D341Med (cell line): ENCODE measurements at regions not wholly inside any gene's neighbourhood (a gene's known extent, or its start where the extent isn't known, plus 50 kb on each side); places are given as distances from the start of the nearest gene placed in this dataset.
"Not testable (repeated sequence)": the region's sequence is repeated elsewhere in the genome, so short reads cannot be mapped to it uniquely, and the experiment has no call there.

Source experiments
- DNase-seq: peaks from one replicate; pipeline ENCODE4 v3.0.0; 2012; ENCODE audit warnings: low spot score

DNA sequence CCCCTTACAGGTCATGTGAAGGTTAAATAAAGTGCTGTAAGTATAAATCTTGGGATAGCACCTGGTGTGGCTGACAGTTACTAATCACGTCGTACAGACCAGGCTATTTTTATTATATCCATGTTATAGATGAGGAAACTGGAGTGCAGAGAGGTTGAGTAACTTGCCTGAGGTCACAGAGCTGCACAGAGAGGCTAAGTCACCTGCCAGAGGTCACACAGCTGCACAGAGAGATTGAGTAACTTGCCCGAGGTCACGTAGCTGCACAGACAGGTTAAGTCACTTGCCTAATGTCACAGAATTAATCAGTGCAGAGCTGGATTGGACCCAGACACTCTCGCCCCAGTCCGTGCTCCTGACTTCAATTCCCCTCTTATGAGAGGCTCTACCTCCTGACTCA, 171.5 kb downstream of the NUP210 start:
- DNase-seq: no peak

DNA sequence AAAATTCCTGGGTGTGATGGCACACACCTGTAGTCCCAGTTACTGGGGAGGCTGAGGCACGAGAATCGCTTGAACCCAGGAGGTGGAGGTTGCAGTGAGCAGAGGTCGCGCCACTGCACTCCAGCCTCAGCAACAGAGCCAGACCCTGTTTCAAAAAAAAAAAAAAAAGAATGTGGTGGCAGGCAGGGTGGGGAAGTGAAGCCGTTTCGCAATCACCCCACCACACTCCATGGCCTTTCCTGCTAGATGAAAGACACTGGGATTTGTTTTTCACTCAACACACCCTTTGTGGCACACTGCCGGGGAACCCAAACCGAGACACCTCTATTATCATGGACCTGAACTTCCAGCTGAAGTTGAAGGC, 172.4 kb upstream of the IQSEC1 start:
- DNase-seq: no peak

DNA sequence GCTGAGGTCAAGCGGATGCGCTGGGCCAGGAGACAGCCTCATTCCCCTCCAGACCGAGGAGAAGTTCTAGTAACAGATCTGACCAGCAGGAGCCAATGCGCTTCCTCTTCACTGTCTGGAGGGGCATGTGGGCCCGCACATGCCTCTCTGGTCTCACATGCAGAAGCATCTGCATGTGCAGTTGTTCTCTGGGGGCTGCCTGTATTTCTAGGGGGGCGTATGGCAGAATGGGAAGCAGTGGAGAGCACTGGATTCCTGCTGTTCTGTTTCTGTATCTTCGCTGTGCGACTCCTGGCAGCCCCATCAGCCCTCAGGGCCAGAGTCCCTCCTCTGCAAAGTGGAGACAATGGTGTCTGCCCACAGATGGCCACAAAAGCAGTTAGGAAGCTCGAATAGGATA, 170.4 kb upstream of the IQSEC1 start:
- DNase-seq: no peak

DNA sequence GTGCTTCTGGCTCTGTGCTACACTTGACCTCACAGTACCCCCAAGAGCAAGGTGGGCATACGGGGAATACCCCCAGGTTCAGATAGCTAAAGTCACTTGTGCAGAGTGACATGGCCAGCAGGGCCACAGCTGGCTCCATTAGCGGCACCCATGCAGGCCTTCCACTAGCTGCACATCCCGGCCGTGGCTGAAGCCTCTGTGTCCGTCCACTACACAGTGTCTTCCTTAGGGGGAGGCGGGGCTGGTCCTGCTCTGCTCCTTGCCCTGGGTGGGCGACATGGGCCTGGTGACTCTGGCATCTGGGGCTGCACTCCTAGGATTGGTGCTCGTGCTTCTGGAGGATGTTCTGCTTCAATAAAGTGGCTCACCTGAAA, 169.1 kb upstream of the IQSEC1 start:
- DNase-seq: no peak

DNA sequence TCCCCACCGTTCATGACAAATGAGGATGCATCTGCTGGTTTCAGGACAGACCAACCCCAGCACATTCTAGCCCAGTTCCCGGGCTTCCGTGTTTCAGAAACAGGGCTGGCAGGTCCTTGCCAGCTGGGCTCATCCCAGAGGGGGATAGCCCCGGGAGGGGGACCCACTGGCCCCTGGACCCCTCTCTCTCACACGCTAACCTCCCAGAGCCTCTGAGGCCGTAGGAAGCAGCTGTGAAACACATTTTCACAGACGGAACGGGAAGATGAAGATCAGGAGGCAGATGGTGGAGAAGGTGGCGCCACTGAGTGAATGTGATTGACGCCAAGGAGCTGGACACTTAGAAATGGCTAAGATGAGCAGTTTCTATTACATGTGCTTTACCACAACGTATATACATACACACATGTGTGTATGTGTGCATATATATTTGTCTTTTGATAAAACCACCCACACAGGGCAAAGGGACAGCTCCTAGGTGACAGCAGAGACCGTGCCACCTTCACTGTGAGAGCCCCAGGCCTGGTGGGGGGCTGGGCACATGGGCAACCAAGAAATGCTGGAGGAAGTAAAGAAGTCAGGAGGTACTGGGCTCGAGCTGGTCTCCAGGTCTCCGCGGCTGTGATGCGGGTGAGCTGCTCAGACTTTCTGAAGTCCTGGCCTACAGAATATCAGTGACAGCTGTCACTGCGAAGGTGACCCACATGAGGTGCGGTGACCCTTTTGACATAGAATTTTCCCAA, 168.6 kb upstream of the IQSEC1 start:
- no peak for DNase-seq

DNA sequence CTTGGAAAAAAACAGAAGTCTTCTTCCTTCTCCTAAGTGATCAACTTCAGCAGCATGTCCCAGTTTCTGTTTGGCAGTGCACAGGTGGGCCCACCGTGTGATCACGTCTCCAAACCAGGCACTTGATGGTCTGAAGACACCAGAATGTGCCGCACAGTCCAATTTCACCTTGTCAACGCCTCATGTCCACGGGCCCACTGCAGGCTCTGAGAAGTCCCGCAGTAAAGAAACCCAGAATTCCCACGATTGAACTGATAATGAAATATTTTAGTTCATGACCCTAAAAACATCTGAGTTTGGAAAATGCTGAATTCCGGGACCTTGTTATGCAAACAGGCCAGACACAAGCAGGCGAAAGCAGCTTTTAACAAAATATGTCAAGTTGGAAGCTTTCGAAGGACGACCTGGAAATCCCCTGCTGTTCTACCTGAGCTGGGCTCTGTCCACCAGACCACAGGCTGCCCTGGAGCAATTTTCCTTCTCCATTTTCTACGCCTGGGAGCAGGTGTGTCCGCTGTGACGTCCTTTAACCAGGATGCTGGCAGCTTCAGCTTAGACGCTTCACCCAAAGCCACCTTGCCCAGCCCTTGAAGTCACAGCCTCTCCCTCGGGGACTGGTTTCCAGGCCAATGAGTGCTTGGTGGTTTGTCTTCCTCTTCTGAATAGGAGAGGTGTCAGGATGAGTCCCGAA, 167.8 kb upstream of the IQSEC1 start:
- no peak for DNase-seq

DNA sequence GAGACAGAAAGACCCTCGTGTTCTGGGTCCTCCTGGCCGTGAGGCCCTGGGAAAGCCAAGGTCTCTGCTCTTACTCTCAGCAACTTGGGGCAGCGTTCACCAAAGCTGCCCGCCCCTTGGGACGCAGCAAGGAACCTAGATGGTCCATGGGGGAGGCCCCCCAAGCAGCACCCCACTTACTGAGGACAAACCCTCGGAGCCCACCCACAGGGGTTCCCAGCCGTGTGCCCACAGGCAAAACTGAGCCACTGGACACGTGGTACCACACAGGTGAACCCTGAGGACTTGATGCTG, 166.2 kb upstream of the IQSEC1 start:
- DNase-seq: no peak

DNA sequence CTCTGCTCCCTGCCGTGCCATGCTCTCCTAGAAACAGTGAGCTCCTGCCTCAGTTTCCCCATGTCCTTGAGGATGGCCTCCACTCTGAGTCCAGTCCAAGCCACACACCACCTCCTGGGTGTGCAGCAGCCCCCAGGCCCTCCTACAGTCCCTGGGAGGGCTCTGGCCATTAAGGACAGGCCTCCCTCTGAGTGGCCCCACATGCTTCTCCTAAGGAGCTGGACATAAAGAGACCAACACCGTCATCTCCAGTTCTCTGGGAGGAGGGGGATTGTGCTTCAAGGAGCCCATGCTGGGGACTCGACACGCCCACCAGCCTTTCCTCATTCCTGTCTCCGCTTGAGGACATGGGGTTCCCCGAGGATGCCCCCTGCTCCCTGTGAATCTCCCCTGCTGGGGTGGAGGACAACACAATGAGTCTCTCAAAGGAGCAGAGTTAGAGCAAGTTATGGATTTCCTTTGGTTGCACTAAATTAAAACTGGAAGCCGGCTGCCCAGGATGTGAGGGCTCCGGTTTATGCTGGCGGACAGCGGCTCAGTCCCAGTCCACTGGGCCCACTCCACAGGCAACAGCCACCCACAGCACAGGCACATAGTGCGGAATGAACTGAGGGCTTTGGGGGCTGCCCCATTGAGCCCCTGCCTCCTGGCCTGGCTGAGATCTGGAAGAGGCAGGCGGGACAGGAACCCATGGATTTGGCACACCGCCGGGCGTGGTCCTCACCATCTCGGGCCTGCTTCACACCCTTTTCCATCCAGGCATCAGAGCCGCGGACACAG, 165.6 kb upstream of the IQSEC1 start:
- no peak for DNase-seq

DNA sequence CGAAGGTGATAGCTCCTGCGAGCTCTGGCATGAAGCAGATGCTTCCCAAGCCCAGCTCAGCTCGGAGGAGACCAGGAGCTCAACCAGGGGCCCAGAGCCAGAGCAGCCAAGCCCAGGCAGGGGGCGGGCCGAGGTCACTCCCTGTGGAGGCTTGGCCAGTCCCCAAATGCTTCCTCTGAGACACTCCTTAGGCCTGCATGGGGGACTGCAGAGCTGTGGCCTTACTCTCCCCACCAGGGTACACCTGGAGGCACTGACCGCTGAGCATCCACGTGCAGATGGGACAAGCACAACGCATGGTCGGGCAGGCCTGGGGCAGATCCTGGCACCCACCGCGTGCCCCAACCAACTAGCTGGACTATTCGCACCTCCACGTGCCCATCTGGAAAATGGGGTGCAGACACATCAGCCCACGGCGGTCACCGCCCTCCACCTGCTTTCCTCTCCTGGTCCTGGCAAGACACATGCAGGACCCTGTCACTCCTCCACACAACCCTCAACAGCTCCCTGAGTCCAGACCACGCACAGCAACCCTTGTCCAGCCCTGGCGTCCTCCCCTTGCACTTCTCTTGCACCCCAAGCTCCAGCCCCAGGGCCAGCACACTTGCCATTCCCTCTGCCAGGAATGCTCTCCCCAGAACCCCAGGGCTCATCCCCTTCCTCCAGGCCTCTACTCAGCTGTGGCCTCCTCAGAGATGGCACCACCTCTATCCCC, 164.7 kb upstream of the IQSEC1 start:
- DNase-seq: no peak

DNA sequence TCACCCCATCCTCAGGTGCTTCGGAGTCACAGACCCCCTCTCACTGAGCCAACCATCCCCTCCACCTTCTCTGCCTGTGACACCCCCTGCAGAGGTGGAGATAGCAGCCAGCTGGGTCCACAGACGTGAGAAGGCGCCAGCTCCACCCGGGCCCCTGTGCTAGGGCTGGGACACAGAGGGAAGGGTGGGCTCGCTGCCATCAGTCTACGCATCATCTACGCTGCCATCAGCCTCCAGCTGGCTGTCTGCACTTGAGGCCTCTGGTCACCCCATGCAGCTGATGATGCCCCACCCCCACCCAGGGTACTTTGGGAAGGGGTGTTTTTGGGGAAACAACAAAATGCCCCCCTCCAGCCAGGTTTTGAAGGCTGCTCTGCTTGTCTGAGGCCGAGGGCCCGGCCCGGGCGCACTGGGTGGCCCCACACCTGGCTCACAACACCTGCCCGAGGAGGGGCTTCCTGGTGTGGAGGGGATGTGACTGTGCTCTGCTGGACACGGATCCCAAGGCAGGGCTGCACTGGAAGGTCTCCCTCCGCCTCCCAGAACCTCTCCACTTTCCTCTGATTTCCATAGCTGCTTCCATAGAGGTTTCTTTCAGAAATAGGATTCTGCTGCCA, 163.4 kb upstream of the IQSEC1 start:
- no peak for DNase-seq

DNA sequence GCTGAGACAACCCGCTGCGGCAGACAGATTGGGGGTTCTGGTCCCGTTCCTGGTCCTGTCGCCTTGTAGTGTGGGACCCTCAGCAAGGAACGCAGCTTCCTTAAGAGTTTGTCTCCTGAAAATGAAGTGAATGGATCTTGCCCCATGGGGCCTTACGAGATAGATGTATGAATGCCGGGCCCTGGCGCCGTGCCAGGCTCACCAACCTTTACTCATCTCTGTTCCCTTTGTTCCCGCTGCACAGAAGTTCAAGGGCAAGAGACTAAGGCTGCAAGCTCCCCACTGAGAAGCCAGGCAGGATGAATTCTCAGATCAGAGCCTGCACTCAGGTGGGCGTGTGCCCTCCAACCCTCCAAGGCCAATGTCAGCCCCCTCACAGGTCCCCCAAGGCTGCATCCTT, 162.7 kb upstream of the IQSEC1 start:
- no peak for DNase-seq

DNA sequence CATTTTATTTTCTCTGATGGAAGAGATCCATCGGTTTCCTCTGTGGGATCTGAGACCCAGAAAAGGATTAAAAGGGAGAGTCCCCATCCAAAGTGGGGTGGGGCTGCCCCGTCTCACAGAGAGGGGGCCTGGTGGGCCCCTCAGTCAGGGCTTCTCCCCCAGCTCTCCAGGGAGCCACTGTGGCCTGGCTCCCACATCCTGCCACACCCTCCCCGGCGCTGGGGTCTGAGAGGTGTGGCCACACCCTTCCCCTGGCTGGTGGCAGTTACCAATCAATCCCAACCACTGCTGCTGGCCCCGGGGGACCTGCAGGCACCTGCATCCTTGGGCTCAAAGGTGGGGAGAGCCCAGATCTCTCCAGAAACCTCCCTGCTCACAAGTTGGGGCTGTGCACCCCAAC, 161.8 kb upstream of the IQSEC1 start:
- no peak for DNase-seq

DNA sequence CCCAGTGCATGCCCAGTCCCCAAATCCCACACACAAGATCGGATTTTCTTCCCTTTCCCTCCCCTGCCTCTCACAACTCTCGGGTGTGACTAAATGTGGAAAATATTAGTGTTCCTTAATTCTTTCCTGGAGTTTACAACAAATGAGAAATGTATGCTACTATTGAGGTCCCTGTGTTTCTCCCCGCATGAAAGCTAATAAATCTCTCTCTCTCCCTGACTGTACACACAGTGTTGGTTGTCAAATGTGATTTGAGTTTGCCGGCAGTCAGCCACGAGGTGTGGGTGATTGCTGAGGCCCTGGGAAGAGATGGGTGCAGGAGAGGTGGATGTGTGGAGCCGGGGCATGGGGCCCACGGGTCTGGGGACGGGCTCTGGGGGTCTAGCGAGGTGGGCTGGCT, 161.4 kb upstream of the IQSEC1 start:
- DNase-seq: no peak

DNA sequence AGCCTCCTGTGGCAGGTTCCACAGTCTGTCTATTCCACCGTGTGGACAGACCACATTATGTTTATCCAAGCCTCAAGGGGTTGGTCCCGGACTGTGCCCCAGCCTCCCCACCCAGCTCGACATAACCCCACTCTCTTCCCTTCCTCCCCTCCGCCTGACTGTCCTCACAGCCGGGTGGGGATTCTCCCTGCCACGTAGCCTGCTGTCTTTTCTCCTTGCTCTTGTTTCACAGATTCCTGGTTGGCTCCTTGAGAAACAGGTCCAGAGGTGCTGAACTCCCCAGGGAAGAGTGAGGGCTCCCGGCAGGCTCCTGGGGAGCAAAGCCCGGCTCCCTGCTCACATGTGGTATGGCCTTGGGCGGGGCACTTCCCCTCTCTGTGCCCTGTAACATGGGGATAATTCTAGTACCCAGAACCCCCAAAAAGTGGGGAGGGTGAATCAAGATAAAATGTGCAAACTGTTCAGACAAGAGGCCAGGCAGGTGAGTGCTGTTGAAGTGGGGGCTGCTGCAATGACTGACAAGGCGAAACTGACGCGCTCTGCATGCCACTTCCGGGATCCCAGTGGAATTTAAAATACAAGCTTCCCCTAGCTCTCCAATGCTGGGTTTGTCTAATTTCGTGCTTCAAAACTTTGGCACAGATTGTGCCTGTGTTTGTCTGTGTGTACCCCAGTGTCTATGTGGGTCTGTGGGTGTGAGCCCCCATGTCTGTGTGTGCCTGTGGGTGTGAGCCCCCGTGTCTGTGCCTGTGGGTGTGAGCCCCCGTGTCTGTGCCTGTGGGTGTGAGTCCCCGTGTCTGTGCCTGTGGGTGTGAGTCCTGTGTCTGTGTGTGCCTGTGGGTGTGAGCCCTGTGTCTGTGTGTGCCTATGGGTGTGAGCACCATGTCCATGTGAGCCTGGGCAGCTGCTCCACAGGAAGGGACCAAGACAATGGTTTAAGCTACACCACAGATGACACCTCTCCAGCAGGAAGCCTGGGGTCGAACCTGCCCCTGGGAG, 160.6 kb upstream of the IQSEC1 start:
- DNase-seq: no peak

DNA sequence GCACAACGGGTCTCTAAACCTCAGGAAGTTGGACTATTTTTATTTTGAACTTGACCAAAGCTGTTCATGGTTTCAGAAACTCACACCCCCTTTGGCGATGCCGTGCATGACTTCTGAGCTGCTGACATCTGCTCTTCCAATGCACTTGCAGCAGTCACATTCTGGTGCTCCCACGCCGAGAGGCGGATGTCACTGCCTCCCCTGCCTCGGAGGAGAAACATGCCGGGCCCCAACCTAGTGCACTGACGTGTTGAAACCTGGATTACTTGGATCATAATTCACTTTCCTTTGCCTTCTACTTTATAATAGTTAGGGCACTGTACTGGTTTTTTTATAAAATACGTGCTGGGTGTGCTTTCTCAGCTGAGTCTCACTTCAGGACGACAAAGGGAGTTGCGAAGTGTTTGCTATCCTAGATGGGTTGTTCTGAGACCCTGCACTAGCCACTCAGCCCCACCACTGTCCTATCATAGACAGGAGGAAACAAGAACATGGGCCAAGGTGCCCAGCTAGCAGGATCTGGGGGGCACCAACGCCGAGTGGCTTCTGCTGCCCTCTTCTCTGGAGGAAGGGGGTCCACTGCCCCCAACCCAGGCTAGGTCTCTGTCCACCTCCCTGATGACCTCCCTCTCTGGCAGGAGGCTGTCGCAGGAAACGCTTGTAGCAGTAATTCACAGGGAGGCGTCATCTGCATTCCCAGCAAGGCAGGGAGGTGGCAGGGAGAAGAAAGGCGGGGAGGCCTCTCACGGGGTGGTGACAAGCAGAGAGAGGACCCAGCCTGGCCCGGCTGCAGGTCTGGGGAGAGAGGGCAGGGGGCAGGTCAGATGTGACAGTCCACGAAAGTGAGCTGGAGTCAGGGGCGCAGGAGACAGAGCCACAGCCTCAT, 158.8 kb upstream of the IQSEC1 start:
- no peak for DNase-seq

DNA sequence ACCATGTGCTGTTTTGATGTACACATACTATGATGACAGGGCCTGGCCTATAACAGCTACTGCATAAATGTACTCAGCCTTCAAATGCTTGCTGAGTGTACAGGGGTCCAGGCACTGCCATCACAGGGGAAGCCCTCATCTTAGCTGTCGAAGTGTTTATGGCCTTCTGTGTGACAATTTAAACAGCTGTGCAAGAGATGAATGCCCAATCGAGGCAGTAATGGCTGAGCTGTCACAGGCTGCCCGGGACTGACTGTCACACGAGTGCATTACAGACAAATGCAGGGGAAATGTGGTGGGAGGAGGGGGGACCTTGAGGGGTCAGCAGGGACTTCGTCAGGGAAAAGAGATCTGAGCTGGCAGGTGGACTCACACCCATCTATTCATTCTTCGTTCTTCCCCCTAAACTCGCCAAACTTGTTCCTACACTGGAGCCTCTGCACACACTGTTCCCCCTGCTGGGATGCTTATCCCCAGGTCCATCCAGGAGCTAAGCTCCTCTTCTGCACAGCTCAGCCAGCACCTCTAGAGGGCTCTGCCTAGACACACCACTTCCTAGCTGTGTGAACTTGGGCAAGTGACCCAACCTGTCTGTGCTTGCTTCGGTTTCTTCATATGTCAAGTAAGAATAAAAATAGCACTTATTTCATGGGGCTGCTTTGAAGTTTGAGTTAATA, 156.2 kb upstream of the IQSEC1 start:
- DNase-seq: peak; percentile 70

DNA sequence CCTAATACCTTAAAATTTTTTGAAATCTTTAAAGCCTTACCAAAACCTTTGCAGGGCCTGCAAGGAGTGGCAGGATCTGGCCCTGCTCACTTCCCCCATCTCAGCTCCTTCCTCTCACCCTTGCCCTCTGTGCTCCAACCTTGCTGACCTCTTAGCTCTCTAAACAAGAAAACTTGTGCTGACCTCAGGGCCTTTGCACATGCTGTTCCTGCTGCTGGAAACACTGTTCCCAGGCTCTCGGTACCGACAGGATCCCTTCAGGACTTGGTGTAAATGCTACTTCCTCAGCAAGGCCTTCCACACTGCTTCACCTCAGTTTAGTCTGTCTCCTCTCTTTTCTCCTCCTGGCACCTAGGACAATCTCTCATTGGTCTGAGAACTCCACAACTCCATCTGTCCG, 155.4 kb upstream of the IQSEC1 start:
- DNase-seq: no peak

DNA sequence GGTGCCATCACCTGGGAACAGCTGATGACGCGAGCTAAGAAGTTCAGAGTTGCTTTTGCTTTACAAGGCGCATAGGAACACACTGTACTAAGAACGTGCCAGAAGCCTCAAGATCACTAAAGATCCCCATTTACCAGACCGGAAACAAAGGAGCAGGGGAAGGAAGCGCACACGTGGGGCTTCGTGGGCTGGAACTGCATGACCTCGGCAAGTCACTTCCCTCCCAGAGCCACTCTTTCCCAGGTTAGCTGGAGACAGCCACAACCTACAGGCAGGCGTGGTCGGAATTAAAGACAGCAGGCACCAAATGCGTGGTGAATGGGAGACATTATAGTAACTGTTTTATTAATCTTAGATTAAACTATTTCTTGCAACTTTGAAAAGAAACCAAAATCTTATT, 154.9 kb upstream of the IQSEC1 start:
- DNase-seq: not testable (repeated sequence)

DNA sequence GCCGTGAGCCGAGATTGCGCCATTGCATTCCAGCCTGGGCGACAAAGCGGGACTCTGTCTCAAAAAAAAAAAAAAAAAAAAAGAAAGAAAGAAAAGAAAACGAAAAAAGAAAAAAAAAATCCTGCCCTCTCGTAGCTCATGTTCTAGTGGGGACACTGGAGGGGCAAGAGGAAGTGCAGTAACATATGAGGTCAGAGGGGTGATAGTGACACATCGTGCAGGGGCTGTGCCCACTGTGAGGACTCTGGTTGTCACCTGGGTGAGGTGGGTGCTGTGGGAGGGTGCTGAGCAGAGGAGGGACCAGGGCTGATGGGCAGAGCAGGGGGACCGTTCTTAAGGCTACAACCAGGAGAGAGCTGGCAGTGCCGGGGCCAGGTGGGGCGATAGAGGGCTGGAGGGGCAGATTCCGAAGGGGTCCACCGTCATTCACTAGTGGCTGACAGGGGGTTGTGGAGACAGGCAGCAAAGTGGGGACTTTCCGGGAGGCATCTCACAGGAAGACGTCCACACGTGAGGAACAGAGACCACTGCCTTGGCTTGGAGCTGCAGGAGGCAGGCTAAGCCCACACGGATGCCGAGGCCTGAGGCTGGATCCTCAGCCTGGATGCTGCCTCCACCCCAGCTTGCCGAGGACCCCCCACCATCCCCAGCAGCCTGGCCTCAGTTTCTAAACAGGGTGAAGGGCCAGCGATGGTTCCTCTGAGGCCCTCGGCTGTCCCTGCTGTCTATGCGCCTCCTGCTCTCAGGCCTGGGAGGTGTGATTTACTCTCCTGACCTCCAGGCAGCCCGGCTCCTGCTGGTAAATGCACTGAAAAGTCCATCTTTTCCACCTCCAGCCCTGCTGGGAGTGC, 154.3 kb upstream of the IQSEC1 start:
- no peak for DNase-seq
